GM18867 (cell line): ENCODE measurements at regions not wholly inside any gene's neighbourhood (a gene's known extent, or its start where the extent isn't known, plus 50 kb on each side); places are given as distances from the start of the nearest gene placed in this dataset.

Source experiments
- ATAC-seq: cut with Tn5 transposase; IDR thresholded peaks from one replicate; pipeline ENCODE4 v1.9.1; 2021; ENCODE audit warnings: mild to moderate bottlenecking, moderate library complexity; ENCODE audit not compliant: unreplicated experiment

DNA sequence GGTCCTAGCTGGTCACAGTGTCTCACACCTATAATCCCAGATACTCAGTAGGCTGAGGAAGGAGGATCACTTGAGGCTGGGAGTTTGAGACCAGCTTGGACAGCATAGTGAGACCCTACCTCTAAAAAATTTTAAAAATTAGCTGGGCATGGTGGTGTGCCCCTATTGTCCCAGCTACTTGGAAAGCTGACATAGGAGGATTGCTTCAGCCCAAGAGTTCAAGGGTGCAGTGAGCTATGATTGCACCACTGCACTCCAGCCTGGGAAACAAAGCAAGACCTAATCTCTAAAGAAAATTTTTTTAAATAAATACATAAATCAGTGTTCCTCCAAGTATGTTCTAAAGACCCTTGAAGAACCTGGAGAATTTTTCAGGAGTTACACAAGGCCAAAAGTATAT lies 50.6 kb upstream of the GNAO1 start:
- no peak for ATAC-seq

DNA sequence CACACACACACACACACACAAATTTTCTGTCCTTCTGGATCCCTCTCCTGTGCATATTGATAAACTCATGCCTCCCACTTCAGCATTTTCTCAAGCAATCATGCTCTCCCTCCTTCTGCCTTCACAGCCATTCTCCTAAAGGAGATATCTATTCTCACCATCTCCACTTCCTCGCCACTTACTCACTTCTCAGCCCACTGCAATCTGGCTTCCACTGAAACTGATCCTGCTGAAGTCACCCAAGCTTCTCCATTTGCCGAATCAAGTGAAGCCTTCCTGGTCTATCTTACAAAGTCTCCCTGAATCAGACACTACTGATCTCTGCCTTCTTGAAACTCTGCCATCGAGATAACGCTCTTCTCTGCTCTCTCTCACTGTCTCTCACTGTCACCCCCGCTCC lies 54.0 kb upstream of the GNAO1 start:
- ATAC-seq: no peak

DNA sequence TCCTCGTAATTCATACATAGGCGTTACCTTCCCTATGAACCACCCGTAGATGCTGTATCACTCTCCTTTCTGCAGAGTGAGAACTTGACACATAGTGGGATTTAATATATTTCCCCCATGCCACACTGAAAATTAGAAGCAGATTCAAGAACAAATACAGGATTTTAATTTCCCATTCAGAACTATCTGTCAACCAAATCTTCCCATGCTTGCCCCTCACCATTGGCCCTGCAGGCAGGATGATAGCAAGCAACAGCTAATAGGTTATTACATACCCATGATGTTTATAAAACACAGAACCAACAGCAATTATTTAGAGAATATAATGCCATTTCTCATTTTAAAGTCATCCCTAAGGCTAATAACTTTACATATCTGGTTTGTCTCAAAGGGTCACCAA lies 55.0 kb upstream of the GNAO1 start:
- no peak for ATAC-seq

DNA sequence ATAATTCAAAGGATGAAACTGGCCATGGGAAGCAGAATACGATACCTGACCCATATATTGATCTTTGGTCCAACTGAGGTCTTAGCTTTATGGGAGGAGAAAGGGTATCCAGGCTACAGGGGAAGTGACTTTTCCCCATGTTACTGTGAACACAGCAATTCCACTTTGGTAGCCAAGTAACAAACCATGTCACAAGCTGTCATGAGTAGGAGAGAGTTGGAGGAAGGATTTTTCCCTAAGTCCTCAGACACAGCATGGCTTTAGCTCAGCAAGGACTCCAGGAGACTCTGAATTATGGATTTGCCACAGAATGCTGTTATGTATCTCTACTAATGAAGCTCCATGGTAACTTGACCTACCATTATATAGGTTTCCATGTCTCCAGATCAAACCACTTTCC lies 56.5 kb upstream of the GNAO1 start:
- ATAC-seq: no peak

DNA sequence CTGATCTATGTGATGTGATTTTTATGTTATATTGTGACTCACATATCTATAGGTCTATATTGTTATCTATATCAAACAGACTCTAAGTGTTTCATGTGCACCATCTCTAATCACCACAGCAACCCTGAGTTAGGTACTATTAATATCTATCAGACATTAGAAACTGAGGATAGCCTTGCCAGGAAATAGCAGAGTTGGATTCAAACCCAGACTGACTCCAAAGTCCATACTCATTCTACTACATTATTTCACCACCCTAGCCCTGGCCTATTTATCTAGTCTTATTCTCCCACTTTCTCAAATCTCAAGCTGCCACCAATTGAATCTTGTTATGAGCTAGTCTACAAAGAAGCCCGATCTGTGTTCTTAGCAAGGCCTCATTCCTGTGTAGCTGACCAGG lies 65.4 kb upstream of the GNAO1 start:
- ATAC-seq: no peak

DNA sequence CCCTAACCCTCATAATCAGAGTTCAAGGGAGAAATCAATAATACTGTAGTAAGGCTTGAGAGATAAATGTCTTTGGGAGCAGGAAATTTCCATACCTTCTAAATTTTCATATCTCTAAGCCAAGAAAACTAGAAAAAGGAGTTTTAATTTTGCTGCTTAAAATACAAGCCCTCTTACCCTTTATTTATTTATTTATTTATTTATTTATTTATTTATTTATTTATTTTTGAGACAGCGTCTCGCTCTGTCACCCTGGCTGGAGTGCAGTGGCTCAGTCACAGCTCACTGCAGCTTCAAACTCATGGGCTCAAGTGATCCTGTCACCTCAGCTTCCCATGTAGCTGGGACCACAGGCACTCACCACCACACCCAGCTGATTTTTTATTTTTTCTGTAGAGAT lies 69.0 kb upstream of the GNAO1 start:
- ATAC-seq: no peak

DNA sequence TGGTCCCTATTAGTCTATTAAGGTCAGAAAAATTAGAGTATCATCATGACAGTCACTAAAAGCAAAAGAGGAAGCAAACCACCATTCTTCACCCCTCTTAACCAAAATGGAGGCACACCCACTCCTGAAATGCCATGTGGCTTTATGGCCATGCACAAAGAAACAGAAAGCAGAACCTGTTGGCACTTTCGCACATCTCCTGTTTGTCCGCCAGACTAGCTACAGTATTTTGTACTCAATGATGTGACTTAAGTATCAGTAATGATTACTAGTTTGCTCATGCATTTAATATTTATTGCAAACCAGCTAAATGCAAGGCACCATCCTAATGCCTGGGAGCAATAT lies 70.2 kb upstream of the GNAO1 start:
- peak; percentile 88 for ATAC-seq

DNA sequence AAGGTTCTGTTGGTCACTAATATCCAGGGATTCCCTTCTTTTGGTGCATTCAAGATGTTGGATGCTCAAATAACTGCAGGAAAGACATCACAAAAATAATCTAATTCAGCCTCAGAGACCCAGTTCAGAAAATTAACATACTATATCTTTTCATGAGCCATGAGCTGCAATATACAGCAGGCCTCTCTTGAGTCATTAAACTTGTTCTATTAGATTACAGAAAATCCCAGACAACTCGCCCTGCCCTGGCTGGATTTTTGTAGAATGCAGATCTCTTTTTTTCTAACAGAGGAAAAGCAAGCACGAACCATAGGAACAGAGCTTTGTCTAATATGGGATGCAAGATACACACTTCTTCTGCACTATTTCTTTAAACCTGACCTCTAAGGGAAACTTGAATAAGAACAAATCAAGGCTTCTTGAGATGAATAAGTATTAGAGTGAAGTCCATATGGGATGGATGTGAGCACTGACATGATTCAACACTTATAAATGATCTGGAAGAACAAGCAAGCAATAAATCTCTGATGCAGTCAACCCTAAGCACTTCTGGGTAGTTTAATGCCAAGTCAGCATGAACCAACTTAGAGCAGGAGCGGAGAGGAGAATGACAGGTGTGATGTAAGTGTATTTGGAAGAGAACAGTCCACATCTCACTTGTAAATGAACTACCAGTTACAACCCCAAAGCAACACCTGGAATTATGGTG lies 70.7 kb upstream of the GNAO1 start:
- ATAC-seq: no peak

DNA sequence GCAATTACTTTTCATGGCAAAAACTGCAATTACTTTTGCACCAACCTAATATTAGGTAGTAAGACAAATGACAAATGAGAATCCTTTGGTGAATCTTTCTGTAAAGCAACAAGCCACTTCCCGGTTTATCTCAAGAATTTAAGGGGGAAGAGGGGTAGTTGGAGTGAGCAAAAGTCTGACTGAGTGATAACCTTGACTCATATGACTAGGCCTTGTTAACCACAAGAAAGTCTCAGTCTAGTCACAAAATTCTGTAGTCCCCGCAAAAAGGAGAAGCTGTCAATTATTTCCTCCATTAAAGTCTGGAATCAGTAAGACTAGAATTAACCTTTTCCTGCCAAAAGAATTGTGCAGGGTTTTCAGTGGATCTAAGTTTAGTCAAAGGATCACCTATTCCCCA lies 72.2 kb upstream of the GNAO1 start:
- peak; percentile 57 for ATAC-seq

DNA sequence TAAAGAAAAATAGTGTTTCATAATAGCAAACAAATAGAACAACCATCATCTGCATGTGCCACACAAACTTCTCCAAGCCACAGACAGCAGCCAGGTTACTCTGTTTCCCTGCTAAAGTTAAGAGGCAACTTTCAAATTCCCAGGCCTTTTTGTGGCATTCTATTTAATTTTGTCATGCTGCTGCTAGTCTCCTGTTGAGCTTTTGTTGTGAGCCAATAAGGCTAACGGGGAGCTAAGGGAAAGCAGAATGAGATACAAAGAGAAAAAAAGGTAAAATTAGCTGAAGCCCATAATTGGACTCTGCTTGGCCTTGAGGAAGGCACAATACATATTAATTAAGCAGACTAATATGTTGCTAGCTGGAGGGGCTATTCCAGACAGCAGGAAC lies 74.7 kb upstream of the GNAO1 start:
- ATAC-seq: no peak

DNA sequence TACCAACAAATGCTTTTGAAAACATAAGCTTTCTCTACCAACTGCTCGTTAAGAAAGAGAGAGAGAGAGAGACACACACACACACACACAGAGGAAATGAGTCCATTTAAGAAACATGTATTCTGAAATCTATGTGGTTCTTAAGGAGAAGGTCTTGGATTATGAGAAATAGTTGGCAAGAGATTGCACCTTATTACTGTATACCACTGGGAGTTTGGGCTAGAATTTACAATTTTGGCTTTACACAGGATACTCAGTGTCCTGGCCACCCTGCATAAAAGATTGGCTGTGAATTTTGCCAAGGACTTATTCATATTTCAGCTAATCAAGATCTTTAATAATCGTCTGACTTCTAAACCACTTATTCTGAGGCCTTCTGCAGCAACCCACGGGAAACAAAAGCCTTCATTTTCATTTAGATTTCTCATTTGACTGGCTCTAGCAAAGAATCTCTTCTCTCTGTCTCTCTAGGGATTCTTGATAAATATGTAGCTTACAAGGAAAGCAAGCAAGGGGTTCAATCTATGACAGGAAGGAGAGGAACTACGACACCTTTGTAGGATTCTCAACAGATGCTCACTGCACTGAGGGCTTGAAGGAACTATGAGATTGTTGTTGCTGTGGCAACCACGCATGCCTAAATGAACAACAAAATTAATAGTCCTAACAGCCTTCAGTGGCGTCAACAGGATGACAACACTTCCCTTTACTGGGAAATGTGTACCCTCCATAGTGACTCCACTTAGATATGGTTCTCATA lies 75.3 kb upstream of the GNAO1 start:
- ATAC-seq: no peak

DNA sequence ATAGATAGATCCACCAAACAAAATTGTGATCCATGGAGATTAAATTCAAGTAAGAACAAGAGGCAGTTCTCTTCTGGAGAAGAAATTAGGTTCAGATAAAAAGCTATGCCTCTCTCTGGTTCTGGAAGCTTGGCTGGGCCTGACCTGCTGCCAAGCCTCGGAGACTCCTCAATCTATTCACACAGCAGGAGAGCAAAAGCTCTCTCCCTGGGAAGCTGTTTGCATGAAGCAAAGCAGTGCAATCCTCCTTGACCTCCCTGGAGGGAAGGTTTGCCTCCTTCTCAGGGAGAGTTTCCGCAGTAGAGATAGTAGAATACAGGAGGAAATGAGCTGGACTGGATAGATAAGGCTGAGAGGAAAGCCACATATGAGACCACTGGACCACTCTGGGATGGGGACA lies 78.1 kb upstream of the GNAO1 start:
- no peak for ATAC-seq

DNA sequence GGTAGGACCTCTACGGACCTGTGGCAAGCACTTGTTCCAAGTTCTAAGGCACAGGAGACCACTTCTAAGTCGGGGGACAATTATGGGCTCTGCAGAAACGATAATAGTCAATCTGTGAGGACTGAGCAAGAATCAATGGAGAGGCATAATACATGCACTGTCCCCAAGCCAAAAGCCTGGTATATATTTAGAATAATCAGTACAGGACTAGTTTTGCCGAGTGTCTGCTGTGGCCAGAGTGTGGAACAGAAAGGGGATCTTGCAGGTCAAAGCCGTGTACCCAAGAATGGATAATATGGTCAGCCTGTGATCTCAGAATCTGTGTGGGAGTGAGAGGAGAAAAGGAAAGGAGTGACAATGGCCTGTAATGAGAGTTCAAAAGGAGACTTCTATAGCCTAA lies 80.2 kb upstream of the GNAO1 start:
- no peak for ATAC-seq

DNA sequence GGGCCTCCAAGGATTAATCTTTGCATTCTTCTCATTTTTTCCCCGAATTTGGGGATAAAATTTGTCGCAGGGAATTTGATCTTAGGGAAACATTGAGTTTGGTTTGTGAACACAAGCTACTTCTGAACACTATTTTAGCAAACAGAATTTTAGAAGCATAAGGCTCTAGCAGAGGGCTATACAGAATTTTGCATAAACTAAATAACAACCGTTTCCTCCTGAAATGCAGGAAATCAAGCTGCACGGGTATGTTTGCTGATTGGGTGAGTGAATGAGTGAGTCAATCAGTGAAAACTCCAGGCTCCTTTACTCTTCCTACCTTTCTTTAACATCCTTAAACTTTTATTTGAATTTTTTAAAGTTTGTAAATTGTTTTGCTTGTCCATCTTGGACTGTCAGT lies 81.3 kb upstream of the GNAO1 start:
- ATAC-seq: no peak

DNA sequence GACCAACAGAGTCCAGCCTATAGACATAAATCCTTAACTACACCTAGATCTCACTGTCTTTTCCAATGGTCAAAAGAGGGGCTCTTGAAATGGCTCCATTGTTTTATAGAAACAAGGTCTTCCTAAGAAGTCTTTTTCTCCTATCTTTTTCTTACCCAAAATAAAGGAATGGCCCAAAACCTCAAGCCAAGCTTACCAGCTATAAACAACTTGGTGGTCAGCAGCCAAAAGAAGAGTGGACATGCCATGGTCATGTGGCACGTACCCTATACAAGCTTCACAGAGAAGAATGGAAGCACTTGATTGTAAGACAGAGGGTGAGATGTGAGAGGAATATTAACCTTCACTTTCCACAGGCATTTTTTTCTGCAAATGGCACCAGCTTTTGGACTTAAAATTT lies 82.1 kb upstream of the GNAO1 start:
- no peak for ATAC-seq

DNA sequence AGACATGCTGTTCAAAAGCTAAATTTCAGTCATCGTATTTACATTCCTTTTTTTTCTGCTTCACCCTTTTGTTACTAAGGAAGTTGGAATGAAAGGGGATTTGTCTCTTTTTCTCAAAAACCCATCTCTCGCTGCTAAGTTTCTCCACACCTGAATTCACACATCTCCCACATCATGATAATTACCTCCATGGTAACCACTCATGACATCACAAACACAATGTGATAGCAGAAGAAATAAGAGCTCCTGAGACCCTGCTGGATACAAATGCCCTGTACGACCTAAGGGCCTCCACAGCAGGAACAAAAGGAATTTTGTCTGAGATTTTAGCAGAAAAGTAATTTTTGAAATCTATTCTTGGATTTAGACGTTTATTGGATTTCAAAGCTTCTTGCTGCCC lies 82.6 kb upstream of the GNAO1 start:
- ATAC-seq: no peak

DNA sequence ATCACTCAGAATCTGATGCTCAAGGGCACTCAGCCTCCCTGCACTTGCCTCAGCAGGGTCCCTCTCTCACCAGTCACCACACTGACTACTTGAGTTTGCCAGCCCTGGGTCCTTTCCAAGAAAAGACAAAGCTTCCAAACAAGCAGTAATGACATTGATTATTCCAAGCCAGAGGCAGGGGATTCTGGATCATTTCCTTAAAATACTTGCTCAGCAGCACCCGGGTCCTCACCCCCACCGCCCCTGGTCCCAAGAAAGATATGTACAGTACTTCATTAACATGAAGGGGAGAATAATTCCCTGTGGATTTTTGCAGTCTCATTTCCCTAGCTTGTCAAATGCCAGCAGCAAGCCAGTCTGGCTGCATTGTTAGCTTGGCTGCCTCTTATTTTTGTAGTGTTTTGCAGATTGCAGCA lies 83.2 kb upstream of the GNAO1 start:
- no peak for ATAC-seq

DNA sequence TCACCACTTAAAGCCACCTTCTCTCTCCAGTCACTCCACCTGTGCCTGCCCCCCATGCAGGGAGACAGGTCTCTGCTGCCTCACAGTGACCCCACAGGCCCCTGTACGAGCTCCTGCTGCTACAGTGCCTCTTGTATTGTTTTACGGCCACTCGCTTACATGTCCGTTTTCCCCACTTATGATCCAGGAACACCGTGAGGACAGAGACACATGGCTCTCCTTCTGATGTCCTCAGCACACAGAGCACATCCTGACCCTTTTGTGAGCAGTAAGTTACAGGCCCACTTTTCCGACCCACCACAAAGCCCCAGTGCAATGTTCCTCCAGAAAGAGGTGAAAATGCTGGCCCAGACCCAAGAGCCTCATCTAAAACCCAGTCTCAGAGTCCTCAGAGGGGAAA lies 84.8 kb upstream of the GNAO1 start:
- ATAC-seq: no peak

DNA sequence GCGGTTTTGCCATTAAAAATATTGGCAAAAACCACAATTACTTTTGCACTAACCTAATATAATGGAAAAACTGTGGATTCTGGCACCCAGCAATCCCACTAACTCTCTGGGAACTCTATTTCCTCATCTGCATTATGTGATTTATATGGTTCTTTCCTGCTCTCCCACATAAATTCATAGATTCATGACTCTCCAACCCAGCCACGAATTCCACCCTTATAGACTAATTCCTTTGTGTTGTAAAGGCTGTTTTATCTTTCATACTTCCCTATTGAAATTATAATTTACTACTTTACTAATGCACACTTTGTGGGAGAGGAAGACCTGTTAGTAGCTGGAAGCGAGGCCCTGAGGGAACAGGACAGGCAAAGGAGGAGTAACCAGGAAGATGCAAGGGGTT lies 88.4 kb upstream of the GNAO1 start:
- no peak for ATAC-seq

DNA sequence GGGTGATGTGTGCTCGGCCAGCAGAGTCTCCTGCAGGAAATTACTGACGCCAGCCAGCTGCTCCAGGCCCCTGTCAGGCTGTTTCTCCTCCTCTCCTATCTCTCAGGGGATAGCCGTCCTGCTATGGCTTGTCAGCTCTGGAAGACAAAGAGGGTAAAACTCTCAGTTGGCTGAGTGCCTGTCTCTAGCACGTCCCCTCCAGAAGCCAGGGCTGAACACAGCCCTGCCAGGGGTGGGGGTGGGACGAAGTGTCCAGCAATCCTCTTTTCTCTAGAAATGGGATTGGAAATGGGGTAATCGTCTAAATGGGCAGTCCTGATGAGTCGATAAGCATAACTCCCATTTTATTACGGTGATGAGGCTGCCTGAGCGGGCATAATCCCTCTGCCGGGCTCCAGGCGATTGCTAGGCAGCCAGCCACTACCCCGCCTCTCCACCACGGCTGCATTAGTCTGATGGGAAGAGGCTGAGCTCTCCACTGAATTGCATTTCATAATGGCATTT lies 89.1 kb upstream of the GNAO1 start:
- ATAC-seq: no peak

DNA sequence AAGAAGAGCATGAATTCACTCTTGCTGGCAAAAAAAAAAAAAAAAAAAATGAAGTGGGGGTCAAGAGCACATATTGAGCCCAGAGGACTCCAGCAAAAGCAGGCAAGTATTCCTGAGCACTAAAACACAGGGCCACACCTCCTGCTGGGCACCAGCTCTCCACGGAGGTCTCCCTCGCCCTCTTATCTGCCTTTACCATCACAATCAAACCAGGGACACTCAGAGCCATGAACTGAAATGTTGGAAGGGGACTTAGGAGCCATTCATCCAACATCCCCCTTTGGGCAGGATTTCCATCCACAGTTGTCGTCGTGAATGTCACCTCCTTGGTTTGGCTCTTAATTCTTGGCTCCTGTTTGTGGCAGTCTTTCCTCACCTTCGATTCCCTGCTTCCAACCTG lies 89.8 kb upstream of the GNAO1 start:
- ATAC-seq: no peak

DNA sequence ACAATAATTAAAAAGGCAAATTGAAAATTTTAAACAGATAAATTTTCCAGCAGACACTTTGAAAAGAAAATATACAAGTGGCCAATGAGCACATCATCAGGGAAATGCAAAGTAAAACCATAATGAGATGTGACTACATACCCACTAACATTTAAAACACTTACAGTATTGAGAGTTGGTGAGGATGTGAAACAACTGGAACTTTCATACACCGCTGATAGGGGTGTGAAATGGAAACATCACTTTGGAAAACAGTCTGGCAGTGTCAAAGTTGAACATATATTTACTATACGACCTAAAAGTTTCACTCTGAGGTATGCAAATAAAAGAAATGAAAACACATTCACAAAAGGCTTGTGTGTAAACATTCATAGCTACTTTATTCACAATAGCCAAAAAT lies 94.0 kb upstream of the GNAO1 start:
- no peak for ATAC-seq

DNA sequence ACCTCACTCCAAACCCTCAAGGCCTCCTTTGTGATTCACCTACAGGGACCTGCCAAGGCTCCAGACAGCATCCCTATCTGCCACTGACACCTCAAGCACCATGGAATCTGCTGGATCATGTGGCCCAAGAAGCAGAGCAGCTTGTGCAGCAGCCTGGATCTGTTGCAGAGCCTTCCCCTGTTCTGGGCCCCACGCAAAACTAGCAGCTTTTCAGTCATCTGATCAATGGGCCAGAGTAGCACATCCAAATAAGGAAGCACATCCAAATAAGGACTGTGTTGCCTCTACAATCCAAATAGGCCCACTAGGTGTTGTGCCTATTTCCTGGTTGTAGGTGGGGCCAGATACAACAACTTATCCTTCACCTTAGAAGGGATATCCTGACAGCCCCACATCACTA lies 97.1 kb upstream of the GNAO1 start:
- ATAC-seq: no peak
